HEK293 (cell line): ENCODE measurements at regions not wholly inside any gene's neighbourhood (a gene's known extent, or its start where the extent isn't known, plus 50 kb on each side); places are given as distances from the start of the nearest gene placed in this dataset.

ENCODE experiments used
- CTCF ChIP-seq: fragments of 450-650 bp; formaldehyde crosslinking; IDR thresholded peaks from 2 replicates; pipeline ENCODE4 v1.5.1; 2016; ENCODE audit warnings: missing biosample characterization, missing genetic modification characterization
- MZF1 ChIP-seq: fragments of 450-650 bp; formaldehyde crosslinking; IDR thresholded peaks from 2 replicates; pipeline ENCODE4 v1.5.1; 2017; ENCODE audit warnings: missing biosample characterization, missing genetic modification characterization, borderline replicate concordance
- REST ChIP-seq: fragments of 450-650 bp; formaldehyde crosslinking; IDR thresholded peaks from 2 replicates; pipeline ENCODE4 v1.5.1; 2016; ENCODE audit warnings: missing biosample characterization, missing genetic modification characterization
- TCF7L2 ChIP-seq: IDR thresholded peaks from 2 replicates; pipeline ENCODE4 v1.6.1; 2011; ENCODE audit warnings: low read depth, mild to moderate bottlenecking, inconsistent platforms, low read length, moderate library complexity, borderline replicate concordance
- ZNF311 ChIP-seq: fragments of 450-650 bp; formaldehyde crosslinking; IDR thresholded peaks from 2 replicates; pipeline ENCODE4 v1.5.1; 2017; ENCODE audit warnings: missing biosample characterization, missing genetic modification characterization, borderline replicate concordance

- TF ChIP-seq CTCF (tag by site-specific recombination), result no peak
- no peak for TF ChIP-seq REST (tag by site-specific recombination)
- no peak for TF ChIP-seq MZF1 (tag by site-specific recombination)
- TF ChIP-seq ZNF311 (tag by site-specific recombination), result no peak
- no peak for TF ChIP-seq TCF7L2
Observed at GRCh38 chr5:167971706-167972105, 319.7 kb upstream of the WWC1 start.
